Activated CD8-positive, alpha-beta T cell treated with anti-CD3 and anti-CD28 coated beads, Interleukin-2, amount 10 ng/mL, durations not matched to agents 7 days and 5 days (primary cell): ENCODE measurements at regions not wholly inside any gene's neighbourhood (a gene's known extent, or its start where the extent isn't known, plus 50 kb on each side); places are given as distances from the start of the nearest gene placed in this dataset.
"Not testable (repeated sequence)": the region's sequence is repeated elsewhere in the genome, so short reads cannot be mapped to it uniquely, and the experiment has no call there.

Source experiments
- ATAC-seq: fragments of 150-1000 bp; cut with Tn5 transposase; one replicate; pipeline ENCODE4 v1.10.0; 2021; ENCODE audit warnings: moderate library complexity
- CTCF ChIA-PET: fragments of 350-600 bp; sonication (Branson Sonifier 250); formaldehyde crosslinking; loops from one replicate; lab custom pipeline; 2021; ENCODE audit warnings: antibody characterized with exemption; lab: Charles Lee
- POLR2A ChIA-PET: fragments of 350-600 bp; sonication (Branson Sonifier 250); formaldehyde crosslinking; loops from one replicate; lab custom pipeline; 2021; ENCODE audit warnings: antibody characterized with exemption; lab: Charles Lee
- DNase-seq: peaks from one replicate; pipeline ENCODE4 v3.0.0-alpha.2; 2020
- H3K27ac Mint-ChIP-seq: one replicate; pipeline ENCODE4 v1.8.0; 2021; ENCODE audit warnings: mild to moderate bottlenecking, mixed read lengths
- H3K27me3 Mint-ChIP-seq: one replicate; pipeline ENCODE4 v1.8.0; 2021; ENCODE audit warnings: low read depth, mixed read lengths
- H3K36me3 Mint-ChIP-seq: one replicate; pipeline ENCODE4 v1.8.0; 2021; ENCODE audit warnings: low read depth, mixed read lengths
- H3K4me1 Mint-ChIP-seq: one replicate; pipeline ENCODE4 v1.8.0; 2021; ENCODE audit warnings: low read depth, mixed read lengths
- H3K4me3 Mint-ChIP-seq: one replicate; pipeline ENCODE4 v1.8.0; 2021; ENCODE audit warnings: mild to moderate bottlenecking, mixed read lengths
- H3K9me3 Mint-ChIP-seq: one replicate; pipeline ENCODE4 v1.8.0; 2022; ENCODE audit warnings: mixed read lengths; ENCODE audit not compliant: insufficient read depth

DNA sequence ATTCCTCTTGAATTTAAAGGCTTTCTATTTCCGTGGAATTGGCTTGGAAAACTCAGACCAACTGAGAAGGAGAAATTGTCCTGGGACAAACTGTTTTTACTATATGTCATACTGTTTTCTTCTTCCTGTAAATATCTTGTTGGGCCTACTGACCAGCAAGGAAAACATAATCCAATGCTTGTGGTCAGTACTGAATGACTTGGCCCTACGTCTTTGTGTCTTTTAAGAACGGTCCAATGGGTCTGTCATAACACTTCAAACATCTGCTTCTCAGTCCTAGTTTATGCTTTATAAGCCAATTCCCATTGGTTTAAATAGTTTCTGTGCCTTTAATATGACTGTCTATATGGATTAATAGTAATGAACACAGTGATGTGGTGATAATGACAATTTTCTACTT lies 248.5 kb upstream of the DDHD1 start:
- CTCF ChIA-PET, result no interaction called here
- no peaks in the 10 kb centered on the region for H3K27me3 Mint-ChIP-seq
- POLR2A ChIA-PET, result no interaction called here
- no peaks in the 10 kb centered on the region for H3K9me3 Mint-ChIP-seq
- no peak overlapping the region for H3K27ac Mint-ChIP-seq
- H3K36me3 Mint-ChIP-seq, result no peaks in the 10 kb centered on the region
- no peak for ATAC-seq
- H3K4me3 Mint-ChIP-seq, result no peak overlapping the region
- no peak for DNase-seq
- H3K4me1 Mint-ChIP-seq, result no peaks in the 10 kb centered on the region

DNA sequence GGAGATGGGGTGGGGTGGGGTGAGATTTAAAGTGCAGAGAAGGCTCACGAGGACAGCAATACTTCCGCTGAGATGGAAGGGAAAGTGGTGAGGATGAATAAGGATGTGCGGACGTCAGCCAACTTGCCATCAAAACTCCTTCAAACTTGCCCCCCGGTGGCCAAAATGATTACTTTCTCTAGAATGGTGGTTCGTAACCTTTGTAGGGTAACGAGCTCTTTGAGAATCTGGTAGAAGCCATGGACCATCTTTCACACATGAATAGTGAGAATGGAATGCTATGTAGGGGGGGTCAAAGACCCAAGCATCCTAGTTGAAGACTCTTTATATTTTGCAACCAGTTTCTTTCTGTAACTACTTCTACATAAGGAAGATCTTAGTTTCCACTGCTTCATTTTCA lies 245.9 kb upstream of the DDHD1 start:
- H3K27me3 Mint-ChIP-seq, result no peaks in the 10 kb centered on the region
- DNase-seq (no peak), ATAC-seq (no peak)
- CTCF ChIA-PET, result no interaction called here
- POLR2A ChIA-PET, result no interaction called here
- no peak overlapping the region for H3K4me3 Mint-ChIP-seq
- H3K4me1 Mint-ChIP-seq, result no peaks in the 10 kb centered on the region
- H3K9me3 Mint-ChIP-seq, result peaks cover 2% of the 10 kb centered on the region
- H3K36me3 Mint-ChIP-seq, result no peaks in the 10 kb centered on the region
- H3K27ac Mint-ChIP-seq, result no peak overlapping the region

DNA sequence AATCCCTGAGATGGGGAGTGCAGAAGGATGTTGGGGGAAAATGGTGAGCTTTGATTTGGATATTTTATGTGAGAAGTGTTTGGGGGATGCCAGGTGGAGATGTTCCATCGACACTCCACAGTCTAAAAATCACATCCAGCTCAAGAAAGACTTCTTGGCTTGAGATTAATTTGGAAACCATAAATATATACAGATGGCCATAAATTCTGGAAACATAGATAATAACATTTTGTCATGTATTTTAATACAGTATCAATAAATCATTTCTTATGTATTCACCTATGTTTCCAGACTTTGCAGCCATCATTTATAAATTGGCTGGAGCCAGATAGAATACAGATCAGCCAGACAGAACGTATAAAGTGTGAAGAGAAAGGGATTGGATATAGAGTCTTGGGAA lies 245.5 kb upstream of the DDHD1 start:
- H3K27ac Mint-ChIP-seq, result no peak overlapping the region
- H3K4me3 Mint-ChIP-seq, result no peak overlapping the region
- no peaks in the 10 kb centered on the region for H3K36me3 Mint-ChIP-seq
- ChIA-PET POLR2A (no interaction called here), CTCF (no interaction called here)
- no peak for DNase-seq
- H3K4me1 Mint-ChIP-seq, result no peaks in the 10 kb centered on the region
- ATAC-seq, result no peak
- no peaks in the 10 kb centered on the region for H3K27me3 Mint-ChIP-seq
- peaks cover 3% of the 10 kb centered on the region for H3K9me3 Mint-ChIP-seq

GRCh38 chr14:53395267-53395666 lies 242.1 kb upstream of the DDHD1 start:
- H3K4me3 Mint-ChIP-seq, H3K4me1 Mint-ChIP-seq, CTCF ChIA-PET, DNase-seq, H3K27me3 Mint-ChIP-seq, H3K36me3 Mint-ChIP-seq, H3K27ac Mint-ChIP-seq, H3K9me3 Mint-ChIP-seq, ATAC-seq, POLR2A ChIA-PET: not testable (repeated sequence)

GRCh38 chr14:53391631-53392285 lies 238.6 kb upstream of the DDHD1 start:
- Mint-ChIP-seq H3K36me3 (no peaks in the 10 kb centered on the region), H3K27ac (no peak overlapping the region), H3K9me3 (peaks cover 3% of the 10 kb centered on the region), H3K4me3 (no peak overlapping the region), H3K27me3 (peaks cover 3% of the 10 kb centered on the region), H3K4me1 (no peaks in the 10 kb centered on the region)
- CTCF ChIA-PET, result no interaction called here
- no peak for ATAC-seq
- no peak for DNase-seq
- POLR2A ChIA-PET, result no interaction called here

GRCh38 chr14:53391156-53391555 lies 238.0 kb upstream of the DDHD1 start:
- POLR2A ChIA-PET, result no interaction called here
- peaks cover 3% of the 10 kb centered on the region for H3K9me3 Mint-ChIP-seq
- H3K4me3 Mint-ChIP-seq, result no peak overlapping the region
- CTCF ChIA-PET, result no interaction called here
- H3K27ac Mint-ChIP-seq, result no peak overlapping the region
- no peak for ATAC-seq
- no peak for DNase-seq
- H3K36me3 Mint-ChIP-seq, result no peaks in the 10 kb centered on the region
- no peaks in the 10 kb centered on the region for H3K4me1 Mint-ChIP-seq
- H3K27me3 Mint-ChIP-seq, result peaks cover 3% of the 10 kb centered on the region

GRCh38 chr14:53390008-53390407 lies 236.9 kb upstream of the DDHD1 start:
- Mint-ChIP-seq H3K27ac (no peak overlapping the region), H3K27me3 (peaks cover 3% of the 10 kb centered on the region), H3K4me3 (no peak overlapping the region), H3K9me3 (peaks cover 3% of the 10 kb centered on the region), H3K36me3 (no peaks in the 10 kb centered on the region), H3K4me1 (no peaks in the 10 kb centered on the region)
- CTCF ChIA-PET, result no interaction called here
- DNase-seq (no peak), ATAC-seq (no peak)
- POLR2A ChIA-PET, result no interaction called here

DNA sequence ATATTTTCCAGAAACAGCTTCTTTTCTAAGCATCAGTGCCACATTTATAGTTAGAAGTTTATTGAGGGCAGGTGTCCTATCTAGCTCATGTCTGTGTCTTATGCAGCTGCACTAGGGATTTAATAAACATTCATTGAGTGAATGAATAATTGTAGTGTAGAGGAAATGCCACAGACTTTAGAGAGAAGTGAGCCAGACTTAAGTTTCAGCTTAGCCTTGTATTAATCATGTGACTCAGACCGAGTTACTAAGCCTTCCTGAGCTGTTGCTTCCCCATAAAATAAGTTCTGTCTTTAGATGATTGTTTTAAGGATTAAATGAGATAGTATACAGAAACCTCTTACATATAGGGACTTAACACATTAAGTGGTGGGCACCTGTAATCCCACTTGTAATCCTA lies 236.1 kb upstream of the DDHD1 start:
- Mint-ChIP-seq H3K4me1 (no peaks in the 10 kb centered on the region), H3K27me3 (peaks cover 3% of the 10 kb centered on the region), H3K27ac (no peak overlapping the region), H3K36me3 (no peaks in the 10 kb centered on the region), H3K4me3 (no peak overlapping the region), H3K9me3 (peaks cover 3% of the 10 kb centered on the region)
- DNase-seq (no peak), ATAC-seq (no peak)
- POLR2A ChIA-PET, result no interaction called here
- CTCF ChIA-PET, result no interaction called here

- CTCF ChIA-PET, result no interaction called here
- ATAC-seq (no peak), DNase-seq (no peak)
- POLR2A ChIA-PET, result no interaction called here
- Mint-ChIP-seq H3K27me3 (peaks cover 3% of the 10 kb centered on the region), H3K4me3 (no peak overlapping the region), H3K9me3 (no peaks in the 10 kb centered on the region), H3K27ac (no peak overlapping the region), H3K4me1 (no peaks in the 10 kb centered on the region), H3K36me3 (no peaks in the 10 kb centered on the region)
These were observed 233.2 kb upstream of the DDHD1 start for GRCh38 chr14:53386362-53386761.

- no peaks in the 10 kb centered on the region for H3K4me1 Mint-ChIP-seq
- ChIA-PET POLR2A (no interaction called here), CTCF (no interaction called here)
- H3K36me3 Mint-ChIP-seq, result no peaks in the 10 kb centered on the region
- H3K9me3 Mint-ChIP-seq, result no peaks in the 10 kb centered on the region
- no peak overlapping the region for H3K4me3 Mint-ChIP-seq
- H3K27me3 Mint-ChIP-seq, result peaks cover 3% of the 10 kb centered on the region
- no peak overlapping the region for H3K27ac Mint-ChIP-seq
- DNase-seq, result no peak
- ATAC-seq, result no peak
These were observed 231.4 kb upstream of the DDHD1 start for GRCh38 chr14:53384536-53384935.

- Mint-ChIP-seq H3K4me3 (no peak overlapping the region), H3K27ac (no peak overlapping the region), H3K27me3 (peaks cover 3% of the 10 kb centered on the region), H3K9me3 (no peaks in the 10 kb centered on the region), H3K4me1 (no peaks in the 10 kb centered on the region), H3K36me3 (no peaks in the 10 kb centered on the region)
- ATAC-seq (no peak), DNase-seq (no peak)
- POLR2A ChIA-PET, result no interaction called here
- CTCF ChIA-PET, result no interaction called here
These were observed 230.9 kb upstream of the DDHD1 start for GRCh38 chr14:53384073-53384472.

GRCh38 chr14:53381895-53382294 lies 228.8 kb upstream of the DDHD1 start:
- ChIA-PET POLR2A (no interaction called here), CTCF (no interaction called here)
- Mint-ChIP-seq H3K4me1 (no peaks in the 10 kb centered on the region), H3K27me3 (peaks cover 1% of the 10 kb centered on the region), H3K27ac (no peak overlapping the region), H3K9me3 (no peaks in the 10 kb centered on the region), H3K4me3 (no peak overlapping the region), H3K36me3 (no peaks in the 10 kb centered on the region)
- no peak for DNase-seq
- ATAC-seq, result no peak

DNA sequence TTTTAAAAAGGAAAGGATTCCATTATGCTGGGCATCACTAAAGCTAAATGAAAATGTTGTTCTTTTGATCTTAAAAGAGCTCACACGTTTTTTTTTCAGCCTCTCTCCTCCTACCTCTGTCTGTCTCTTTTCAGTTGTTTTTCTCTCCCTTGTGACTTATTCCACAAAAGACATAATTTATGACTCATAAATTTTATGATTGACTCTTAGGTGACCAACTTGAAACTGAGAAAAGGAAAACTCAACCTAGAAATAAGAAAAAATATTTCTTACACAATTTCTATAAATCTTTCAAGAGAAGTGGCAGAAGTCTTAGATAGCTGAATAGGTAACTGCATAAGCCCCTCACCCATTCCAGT lies 227.7 kb upstream of the DDHD1 start:
- Mint-ChIP-seq H3K9me3 (no peaks in the 10 kb centered on the region), H3K27me3 (no peaks in the 10 kb centered on the region), H3K27ac (no peak overlapping the region), H3K36me3 (no peaks in the 10 kb centered on the region), H3K4me1 (no peaks in the 10 kb centered on the region), H3K4me3 (no peak overlapping the region)
- ATAC-seq (no peak), DNase-seq (no peak)
- ChIA-PET CTCF (interaction anchor here (0.9 kb wide), 1 partner anchor 73 kb away, joined by 4 read pairs; no protein-coding TSS in a partner anchor), POLR2A (no interaction called here)
